HG03025 (cell line): ENCODE measurements at regions not wholly inside any gene's neighbourhood (a gene's known extent, or its start where the extent isn't known, plus 50 kb on each side); places are given as distances from the start of the nearest gene placed in this dataset.
"Not testable (repeated sequence)": the region's sequence is repeated elsewhere in the genome, so short reads cannot be mapped to it uniquely, and the experiment has no call there.

Experiments
- ATAC-seq: cut with Tn5 transposase; IDR thresholded peaks from one replicate; pipeline ENCODE4 v1.9.1; 2021; ENCODE audit warnings: mild to moderate bottlenecking, moderate library complexity; ENCODE audit not compliant: unreplicated experiment, low FRiP score

- ATAC-seq = no peak
These were observed 655.7 kb upstream of the HS3ST5 start for GRCh38 chr6:114998492-114998891.

GRCh38 chr6:114997813-114998292 is 655.0 kb upstream of the HS3ST5 start:
- peak; percentile 91 for ATAC-seq

GRCh38 chr6:114995526-114995925 is 652.7 kb upstream of the HS3ST5 start:
- no peak for ATAC-seq

GRCh38 chr6:114989279-114989964 is 646.6 kb upstream of the HS3ST5 start:
- ATAC-seq = peak; percentile 92

DNA sequence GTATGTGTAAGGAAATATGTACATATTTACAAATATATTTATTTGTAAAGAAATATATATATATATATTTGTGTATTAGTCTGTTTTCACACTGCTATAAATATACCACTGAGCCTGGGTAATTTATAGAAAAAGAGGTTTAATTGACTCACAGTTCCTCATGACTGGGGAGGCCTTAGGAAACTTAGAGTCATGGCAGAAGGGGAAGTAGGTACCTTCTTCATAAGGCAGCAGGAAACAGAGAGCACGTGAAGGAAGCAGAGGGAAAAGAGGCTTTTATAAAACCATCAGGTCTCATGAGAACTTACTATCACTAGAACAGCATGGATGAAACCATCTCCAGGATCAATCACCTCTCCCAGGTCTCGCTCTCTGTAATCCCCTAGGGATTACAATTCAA is 644.5 kb upstream of the HS3ST5 start:
- ATAC-seq = no peak

- ATAC-seq = no peak
These were observed 612.5 kb upstream of the HS3ST5 start for GRCh38 chr6:114955363-114955762.

DNA sequence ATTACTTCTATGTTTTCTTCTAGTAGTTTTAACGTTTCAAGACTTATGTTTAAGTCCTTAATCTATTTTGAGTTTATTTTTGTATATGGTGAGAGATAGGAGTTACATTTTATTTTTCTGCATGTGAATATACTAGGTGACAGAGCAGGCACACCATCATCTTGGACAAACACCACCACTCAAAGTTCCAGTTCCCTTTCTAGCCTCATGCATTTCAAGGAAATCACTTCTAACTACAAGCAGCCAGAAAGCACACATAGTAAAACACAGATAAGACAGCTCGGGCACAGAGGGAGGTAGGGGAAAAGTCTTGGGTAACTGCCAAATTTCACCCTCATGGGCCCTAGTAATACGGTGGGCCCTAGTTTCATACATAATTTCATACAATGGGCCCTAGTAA is 609.4 kb upstream of the HS3ST5 start:
- ATAC-seq = no peak

- ATAC-seq = no peak
These were observed 602.6 kb upstream of the HS3ST5 start for GRCh38 chr6:114945392-114945791.

GRCh38 chr6:114941078-114941477 is 598.3 kb upstream of the HS3ST5 start:
- ATAC-seq = no peak

GRCh38 chr6:114940181-114940580 is 597.4 kb upstream of the HS3ST5 start:
- ATAC-seq = no peak

DNA sequence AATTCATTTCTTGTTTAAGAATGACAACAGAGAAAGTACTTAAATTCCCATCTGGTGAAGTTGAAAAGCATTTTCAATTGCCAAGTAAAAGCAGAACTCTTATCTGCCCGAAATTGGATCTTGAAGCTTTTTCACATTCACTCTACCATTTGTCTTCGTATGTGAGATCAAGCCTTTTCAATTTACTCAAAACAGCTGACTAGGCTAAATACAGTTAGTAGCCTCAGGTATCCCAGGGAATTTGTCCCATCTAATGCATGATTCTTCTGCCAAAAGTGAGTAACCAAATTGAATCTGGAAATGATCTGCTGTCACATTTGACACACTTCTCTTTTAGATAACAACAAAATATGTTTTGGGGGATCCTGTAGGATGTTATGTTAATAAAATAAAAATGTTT is 596.8 kb upstream of the HS3ST5 start:
- no peak for ATAC-seq

DNA sequence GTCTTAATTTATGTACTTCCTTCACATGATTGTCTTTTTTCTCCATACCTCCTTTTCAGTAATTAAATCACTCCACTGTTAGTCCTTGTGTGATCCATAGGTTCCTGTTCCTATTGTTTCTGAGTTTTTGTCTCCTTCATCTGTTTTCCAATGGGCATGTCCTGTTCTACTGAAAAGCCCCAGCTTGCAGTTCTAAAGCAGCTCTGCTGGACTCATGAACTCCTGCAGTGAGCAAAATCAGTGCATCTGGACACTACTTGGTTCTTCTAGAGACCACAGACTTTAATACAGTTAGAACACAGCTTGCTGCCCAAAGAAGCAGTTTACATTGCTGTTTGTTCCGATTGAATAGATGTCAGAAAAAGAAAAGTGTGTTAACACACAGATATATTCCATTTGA is 593.3 kb upstream of the HS3ST5 start:
- ATAC-seq = no peak

DNA sequence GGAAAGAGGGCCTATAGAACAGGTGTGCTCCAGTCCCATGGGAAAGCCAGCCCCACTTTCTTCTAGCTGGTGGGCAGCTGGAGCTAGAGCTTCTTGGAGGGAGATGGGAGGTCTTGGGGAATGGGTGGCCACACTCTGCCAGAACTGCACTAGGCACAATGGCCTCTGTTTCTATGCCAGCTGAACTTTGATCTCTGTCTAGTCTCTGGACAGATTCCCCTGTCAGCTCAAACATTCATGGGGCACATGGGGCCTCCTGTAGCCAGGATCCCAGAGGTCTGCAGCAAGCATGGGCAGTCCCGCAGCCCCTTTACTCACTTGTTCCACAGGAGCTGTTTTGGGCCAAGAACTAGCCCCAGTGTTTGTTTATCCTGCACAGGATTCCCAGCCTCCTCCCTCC is 591.3 kb upstream of the HS3ST5 start:
- no peak for ATAC-seq

GRCh38 chr6:114928731-114929130 is 585.9 kb upstream of the HS3ST5 start:
- ATAC-seq = not testable (repeated sequence)

DNA sequence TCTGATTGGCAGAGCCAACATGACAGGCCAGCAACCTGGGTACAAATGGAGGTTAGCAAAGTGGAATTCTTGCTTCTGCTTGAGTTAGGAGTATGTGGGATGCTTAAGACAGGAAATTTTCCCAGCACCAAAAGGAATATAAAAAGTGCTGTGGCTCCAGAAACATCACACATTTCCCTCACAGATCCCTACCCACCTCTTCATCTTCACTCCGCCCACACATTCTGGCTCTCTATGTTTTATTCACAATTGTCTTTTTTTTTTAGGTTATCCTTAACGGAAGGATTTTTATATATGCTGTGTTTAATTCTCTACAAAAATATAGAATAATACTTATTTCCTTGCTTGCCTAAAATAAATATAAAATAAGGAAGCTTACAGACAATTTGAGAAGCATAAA is 563.3 kb upstream of the HS3ST5 start:
- ATAC-seq = no peak

DNA sequence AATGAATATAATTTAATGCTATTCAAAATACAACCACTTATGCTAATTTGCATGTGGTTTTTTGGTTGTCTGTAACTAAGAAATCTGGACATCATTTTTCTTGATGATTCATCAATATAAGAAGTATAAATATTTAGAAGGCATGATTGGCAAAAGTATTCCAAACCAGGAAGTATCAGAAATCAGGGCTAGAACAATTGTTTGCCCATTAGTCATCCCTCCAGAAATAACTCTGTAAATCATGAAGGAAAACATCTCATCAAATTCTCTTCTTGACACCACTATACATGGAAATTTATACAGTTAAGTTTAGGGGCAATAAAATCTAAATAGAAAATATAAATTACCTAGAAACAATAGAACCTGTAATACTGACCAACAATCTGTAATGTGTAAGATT is 554.7 kb upstream of the HS3ST5 start:
- no peak for ATAC-seq

DNA sequence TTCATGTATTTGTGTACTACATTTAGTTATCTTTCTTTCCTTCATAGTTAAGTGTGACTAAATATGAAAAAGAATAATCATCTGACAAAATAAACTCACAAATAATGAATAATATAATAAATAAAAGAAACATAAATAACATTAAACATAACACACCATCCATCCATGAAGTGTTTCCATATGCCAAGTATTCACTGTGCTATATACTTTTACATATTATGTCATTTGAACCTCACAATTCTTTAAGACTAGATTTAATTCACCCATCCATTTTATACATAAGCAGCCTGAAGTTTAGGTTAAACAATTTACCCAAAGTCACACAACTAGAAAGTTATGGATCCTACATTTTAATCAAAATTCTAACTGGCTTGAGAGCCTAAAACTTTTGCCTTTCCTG is 549.4 kb upstream of the HS3ST5 start:
- no peak for ATAC-seq

- ATAC-seq = no peak
These were observed 545.4 kb upstream of the HS3ST5 start for GRCh38 chr6:114888241-114888640.

- ATAC-seq = no peak
These were observed 544.0 kb upstream of the HS3ST5 start for GRCh38 chr6:114886670-114887436.

- ATAC-seq = no peak
These were observed 536.9 kb upstream of the HS3ST5 start for GRCh38 chr6:114879693-114880092.

DNA sequence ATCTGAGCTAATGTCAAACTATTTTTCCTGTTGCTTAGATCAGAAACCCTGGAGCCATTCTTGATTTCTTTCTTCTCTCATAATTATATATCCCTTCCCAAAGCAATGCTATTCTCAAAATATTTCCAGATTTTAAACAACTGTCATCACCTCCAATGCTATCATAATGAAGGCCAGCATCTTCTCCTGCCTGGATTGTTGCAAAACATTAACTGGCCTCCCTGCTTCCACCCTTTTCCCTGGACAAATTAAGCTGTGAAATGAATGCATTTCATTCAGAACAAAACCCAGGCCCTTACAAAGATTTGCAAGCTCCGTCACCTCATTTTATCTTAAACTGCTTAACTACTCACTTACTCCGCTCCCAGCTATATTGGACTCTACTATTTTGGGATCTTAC is 535.3 kb upstream of the HS3ST5 start:
- ATAC-seq = no peak

GRCh38 chr6:114874410-114874809 is 531.6 kb upstream of the HS3ST5 start:
- no peak for ATAC-seq
